ENCODE measurements at regions not wholly inside any gene's neighbourhood (a gene's known extent, or its start where the extent isn't known, plus 50 kb on each side); places are given as distances from the start of the nearest gene placed in this dataset.

DNA sequence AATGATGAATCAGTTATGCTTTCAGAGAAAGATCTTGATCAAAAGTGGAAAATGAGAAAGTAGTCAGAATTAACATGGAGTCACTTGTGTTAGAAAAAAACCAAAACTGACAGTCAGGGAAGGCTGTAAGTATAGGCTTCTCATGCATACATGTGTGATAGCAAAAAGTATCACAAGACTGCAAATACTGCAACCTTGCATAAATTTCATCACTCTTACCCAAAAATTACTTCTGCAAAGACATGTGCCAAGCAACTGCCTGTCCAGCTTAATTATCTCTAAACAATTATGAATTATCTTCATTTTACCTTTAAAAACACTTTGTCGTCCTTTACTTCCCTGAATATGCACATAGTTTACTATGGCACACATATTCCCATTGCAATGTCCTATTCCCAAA, 2466.4 kb upstream of the PCDH20 start:
- Histone ChIP-seq H3K4me3 (ENCODE audit: low read length) (no peak overlapping the region), H3K79me2 (ENCODE audit: low read length) (no peaks in the 10 kb centered on the region), H3K4me1 (ENCODE audit: low read length) (no peaks in the 10 kb centered on the region), H3K27ac (ENCODE audit: low read length) (no peak overlapping the region), H3K4me2 (ENCODE audit: low read length) (no peak overlapping the region), H3K27me3 (ENCODE audit: low read depth, low read length) (no peaks in the 10 kb centered on the region), H3K9ac (ENCODE audit: low read length) (no peak overlapping the region), H3K9me3 (ENCODE audit: insufficient read depth, low read length) (peaks cover 6% of the 10 kb centered on the region; the same call in 1 of the 2 replicates), H4K20me1 (ENCODE audit: insufficient read depth, low read length) (no peaks in the 10 kb centered on the region), H3K36me3 (replicated peaks; ENCODE audit: low read depth, low read length) (no peaks in the 10 kb centered on the region), H2AFZ (ENCODE audit: low read depth, low read length) (no peak overlapping the region)
- TF ChIP-seq EZH2phosphoT487 (IDR thresholded peaks at IDR 0.05; ENCODE audit: low read depth) (no peak), CTCF (IDR thresholded peaks at IDR 0.05; ENCODE audit: low read depth, low read length) (no peak)

- TF ChIP-seq EZH2phosphoT487 (IDR thresholded peaks at IDR 0.05; ENCODE audit: low read depth) (no peak), CTCF (IDR thresholded peaks at IDR 0.05; ENCODE audit: low read depth, low read length) (no peak)
- Histone ChIP-seq H3K4me2 (ENCODE audit: low read length) (no peak overlapping the region), H3K9ac (ENCODE audit: low read length) (no peak overlapping the region), H4K20me1 (ENCODE audit: insufficient read depth, low read length) (no peaks in the 10 kb centered on the region), H3K79me2 (ENCODE audit: low read length) (no peaks in the 10 kb centered on the region), H3K9me3 (ENCODE audit: insufficient read depth, low read length) (peaks cover 6% of the 10 kb centered on the region; the same call in 1 of the 2 replicates), H3K36me3 (replicated peaks; ENCODE audit: low read depth, low read length) (no peaks in the 10 kb centered on the region), H3K4me1 (ENCODE audit: low read length) (no peaks in the 10 kb centered on the region), H3K4me3 (ENCODE audit: low read length) (no peak overlapping the region), H2AFZ (ENCODE audit: low read depth, low read length) (no peak overlapping the region), H3K27me3 (ENCODE audit: low read depth, low read length) (no peaks in the 10 kb centered on the region), H3K27ac (ENCODE audit: low read length) (no peak overlapping the region)
Measured at GRCh38 chr13:63880705-63881104, 2465.1 kb upstream of the PCDH20 start.

DNA sequence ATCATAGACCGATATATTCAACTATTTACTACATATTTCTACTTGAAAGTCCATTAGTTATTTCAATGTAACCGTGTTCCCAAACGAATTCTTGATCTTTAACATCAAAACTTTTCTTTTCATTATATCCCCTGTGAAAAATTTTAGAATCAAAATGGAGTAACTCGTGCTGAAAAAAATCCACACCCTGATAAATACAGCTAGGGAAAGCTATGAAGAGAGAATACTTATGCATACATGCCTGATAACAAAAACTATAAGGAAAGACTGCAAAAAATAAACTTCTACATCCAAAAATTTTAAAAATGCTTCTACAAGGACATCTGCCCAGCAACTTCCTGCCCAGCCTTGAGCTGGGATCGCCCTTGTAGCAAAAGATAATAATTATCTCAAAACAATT, 2458.3 kb upstream of the PCDH20 start:
- H3K4me2 ChIP-seq (ENCODE audit: low read length): no peak overlapping the region
- H3K79me2 ChIP-seq (ENCODE audit: low read length): no peaks in the 10 kb centered on the region
- H2AFZ ChIP-seq (ENCODE audit: low read depth, low read length): no peak overlapping the region
- no peaks in the 10 kb centered on the region for H3K36me3 ChIP-seq (replicated peaks; ENCODE audit: low read depth, low read length)
- H3K4me3 ChIP-seq (ENCODE audit: low read length): no peak overlapping the region
- no peaks in the 10 kb centered on the region for H3K4me1 ChIP-seq (ENCODE audit: low read length)
- no peaks in the 10 kb centered on the region for H4K20me1 ChIP-seq (ENCODE audit: insufficient read depth, low read length)
- no peak overlapping the region for H3K9ac ChIP-seq (ENCODE audit: low read length)
- TF ChIP-seq EZH2phosphoT487 (IDR thresholded peaks at IDR 0.05; ENCODE audit: low read depth) (no peak), CTCF (IDR thresholded peaks at IDR 0.05; ENCODE audit: low read depth, low read length) (no peak)
- H3K9me3 ChIP-seq (ENCODE audit: insufficient read depth, low read length): no peaks in the 10 kb centered on the region
- no peaks in the 10 kb centered on the region for H3K27me3 ChIP-seq (ENCODE audit: low read depth, low read length)
- H3K27ac ChIP-seq (ENCODE audit: low read length): no peak overlapping the region

DNA sequence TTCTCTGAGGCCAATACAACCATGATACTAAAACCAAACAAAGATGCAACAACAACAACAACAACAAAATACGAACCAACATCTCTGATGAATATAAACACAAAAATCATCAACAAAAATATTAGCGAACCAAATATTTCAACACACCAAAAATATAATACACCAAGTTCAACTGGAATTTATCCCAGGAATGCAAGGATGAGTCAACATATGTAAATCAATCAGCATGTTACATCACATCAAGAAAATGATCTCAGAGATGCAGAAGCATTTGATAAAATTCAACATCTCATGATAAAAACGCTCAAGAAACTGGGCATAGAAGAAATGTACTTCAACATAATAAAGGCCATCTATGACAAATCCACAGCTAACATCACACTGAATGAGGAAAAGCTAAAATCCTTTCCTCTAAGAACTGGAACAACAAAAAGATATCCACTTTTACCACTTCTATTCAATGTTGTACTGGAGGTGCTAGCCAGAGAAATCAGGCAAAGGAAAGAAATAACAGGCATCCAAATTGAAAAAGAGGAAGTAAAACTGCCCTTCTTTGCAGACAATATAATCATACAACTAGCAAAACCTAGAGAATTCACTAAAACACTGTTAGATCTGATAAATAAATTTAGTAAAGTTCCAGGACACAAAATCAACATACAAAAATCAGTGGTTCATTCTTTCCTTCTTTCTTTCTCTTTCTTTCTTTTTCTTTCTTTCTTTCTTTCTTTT, 2448.7 kb upstream of the PCDH20 start:
- Histone ChIP-seq H3K4me1 (ENCODE audit: low read length) (no peaks in the 10 kb centered on the region), H2AFZ (ENCODE audit: low read depth, low read length) (no peak overlapping the region), H3K9me3 (ENCODE audit: insufficient read depth, low read length) (no peaks in the 10 kb centered on the region), H3K36me3 (replicated peaks; ENCODE audit: low read depth, low read length) (no peaks in the 10 kb centered on the region), H4K20me1 (ENCODE audit: insufficient read depth, low read length) (no peaks in the 10 kb centered on the region), H3K79me2 (ENCODE audit: low read length) (no peaks in the 10 kb centered on the region), H3K4me2 (ENCODE audit: low read length) (no peak overlapping the region), H3K27me3 (ENCODE audit: low read depth, low read length) (no peaks in the 10 kb centered on the region), H3K4me3 (ENCODE audit: low read length) (no peak overlapping the region), H3K27ac (ENCODE audit: low read length) (no peak overlapping the region), H3K9ac (ENCODE audit: low read length) (no peak overlapping the region)
- TF ChIP-seq EZH2phosphoT487 (IDR thresholded peaks at IDR 0.05; ENCODE audit: low read depth) (no peak), CTCF (IDR thresholded peaks at IDR 0.05; ENCODE audit: low read depth, low read length) (no peak)
